K562 (cell line): ENCODE measurements at regions not wholly inside any gene's neighbourhood (a gene's known extent, or its start where the extent isn't known, plus 50 kb on each side); places are given as distances from the start of the nearest gene placed in this dataset.

ENCODE experiments used
- ATAC-seq: fragments of 200-7000 bp; cut with Tn5 transposase; 3 replicates; pipeline ENCODE4 v1.9.1; 2020; ENCODE audit warnings: moderate library complexity
- BruUV-seq: library from RNA; stranded (reverse); fragments of 400-500 nt; replicated peaks from 2 replicates; lab custom pipeline; 2021; lab: Mats Ljungman, UMichigan
- CTCF ChIA-PET: fragments of 300-600 bp; formaldehyde crosslinking; extraction: SDS; loops from one replicate; lab custom pipeline; 2021; ENCODE audit warnings: low intra/inter-chr PET ratio; lab: Yijun Ruan, JAX
- POLR2A ChIA-PET: fragments of 300-600, 350-650 bp; sonication (Branson Sonifier 250); formaldehyde crosslinking; extraction: SDS; loops from one replicate; lab custom pipeline; 2021; ENCODE audit warnings: antibody characterized with exemption, inconsistent platforms; lab: Yijun Ruan, JAX
- DNase-seq, 4 experiments: peaks; one replicate each; pipeline versions ENCODE4 v3.0.0 to v3.0.0-alpha.2; 2011 to 2018; ENCODE audit warnings: low spot score in 3 of 4, mixed read lengths in 3 of 4; ENCODE audit errors: extremely low read depth in 1 of 4
- FAIRE-seq: peaks from 2 replicates; lab custom pipeline; 2011; peaks lifted over from hg19 to GRCh38; lab: Jason Lieb, UNC
- H2AFZ ChIP-seq: 2 replicates; pipeline ENCODE4 v1.6.0; 2011; ENCODE audit warnings: low read depth, low read length, control low read depth, inconsistent platforms
- H3K27ac ChIP-seq: fragments of 200-600 bp; 3 replicates; pipeline ENCODE4 v1.8.0; 2011; ENCODE audit warnings: low read depth, mild to moderate bottlenecking, control low read depth, inconsistent platforms, low read length, moderate library complexity, mixed read lengths; ENCODE audit errors: extremely low read depth
- H3K27me3 ChIP-seq, 2 experiments: fragments of 300-600 bp in 1 of 2; 2 replicates in 1 of 2; 3 replicates in 1 of 2; pipeline versions ENCODE4 v1.6.0 to v1.8.0; 2011; ENCODE audit warnings: inconsistent platforms in 2 of 2, low read length in 2 of 2, mild to moderate bottlenecking in 1 of 2, mixed read lengths in 1 of 2, moderate library complexity in 1 of 2; ENCODE audit not compliant: control insufficient read depth in 2 of 2, insufficient read depth in 2 of 2
- H3K36me3 ChIP-seq: fragments of 300-600 bp; 3 replicates; pipeline ENCODE4 v1.8.0; 2011; ENCODE audit warnings: mild to moderate bottlenecking, low read length, inconsistent platforms; ENCODE audit not compliant: control insufficient read depth, insufficient read depth
- H3K4me1 ChIP-seq, 2 experiments: fragments of 200-600 bp in 1 of 2; replicated peaks in 1 of 2; 2 replicates in 1 of 2; 3 replicates in 1 of 2; pipeline versions ENCODE4 v1.5.1 to v1.8.0; 2011; ENCODE audit warnings: inconsistent platforms in 2 of 2, low read length in 2 of 2, mild to moderate bottlenecking in 1 of 2, mixed read lengths in 1 of 2, moderate library complexity in 1 of 2; ENCODE audit not compliant: control insufficient read depth in 2 of 2, insufficient read depth in 2 of 2
- H3K4me2 ChIP-seq: 2 replicates; pipeline ENCODE4 v1.6.1; 2011; ENCODE audit warnings: low read length, control low read depth, inconsistent platforms, mixed read lengths; ENCODE audit not compliant: insufficient read depth
- H3K4me3 ChIP-seq: fragments of 200-600 bp; sonication (generic), shearing (Covaris generic); 2 replicates; pipeline ENCODE4 v1.5.1; 2016; ENCODE audit warnings: control low read depth, inconsistent platforms
- H3K79me2 ChIP-seq: fragments of 200-600 bp; 3 replicates; pipeline ENCODE4 v1.8.0; 2011; ENCODE audit warnings: low read length, inconsistent platforms; ENCODE audit not compliant: control insufficient read depth, insufficient read depth
- H3K9ac ChIP-seq, 2 experiments: 2 replicates each; pipeline versions ENCODE4 v1.6.0 to v1.6.1; 2011; ENCODE audit warnings: low read depth in 2 of 2, low read length in 2 of 2, control low read depth in 1 of 2, inconsistent platforms in 1 of 2, mild to moderate bottlenecking in 1 of 2, mixed read lengths in 1 of 2; ENCODE audit not compliant: insufficient read depth in 1 of 2
- H3K9me1 ChIP-seq: one replicate; pipeline ENCODE4 v1.6.0; 2011; ENCODE audit warnings: inconsistent platforms, mild to moderate bottlenecking, low read length, moderate library complexity; ENCODE audit not compliant: control insufficient read depth, insufficient read depth
- H3K9me3 ChIP-seq: replicated peaks from 2 replicates; pipeline ENCODE4 v1.5.1; 2011; ENCODE audit warnings: low read depth, low read length, inconsistent platforms; ENCODE audit not compliant: control insufficient read depth, insufficient read depth
- H4K20me1 ChIP-seq: replicated peaks from 2 replicates; pipeline ENCODE4 v1.6.1; 2011; ENCODE audit warnings: low read length, inconsistent platforms, mixed read lengths; ENCODE audit not compliant: control insufficient read depth, insufficient read depth
- PPARD ChIP-seq: fragments of 250-450 bp; sonication (Bioruptor Pico); IDR thresholded peaks from 2 replicates; pipeline ENCODE4 v1.8.0; 2022; ENCODE audit warnings: inconsistent platforms, mild to moderate bottlenecking, moderate library complexity
- SMAD2 ChIP-seq: fragments of 150-350 bp; IDR thresholded peaks from 2 replicates; pipeline ENCODE4 v1.6.1; 2014; ENCODE audit warnings: low read depth, mild to moderate bottlenecking, low read length
- ZNF316 ChIP-seq: fragments of 450-650 bp; IDR thresholded peaks from 2 replicates; pipeline ENCODE4 v1.6.1; 2016
- ZNF740 ChIP-seq, 3 experiments: fragments of 200-800 bp in 1 of 3; sonication (Bioruptor generic) in 1 of 3; sonication (generic) in 1 of 3; formaldehyde crosslinking in 1 of 3; IDR thresholded peaks; 2 replicates each; pipeline versions ENCODE4 v1.6.1 to v1.8.0; 2016 to 2022; ENCODE audit warnings: mild to moderate bottlenecking in 2 of 3, missing compliant biosample characterization in 2 of 3, missing genetic modification characterization in 2 of 3, missing genetic modification reagents in 1 of 3
- WGBS: fragments of 100-300 bp; shearing (Covaris generic); methylation state at CpG from one replicate; pipeline ENCODE4 v1.1.6; 2016; ENCODE audit warnings: low coverage, mixed read lengths; ENCODE audit not compliant: insufficient coverage; ENCODE audit errors: missing lambda C conversion rate; 5-methylcytosine and 5-hydroxymethylcytosine counted together
- in situ Hi-C: fragments of 300-500 bp; cut with MboI; formaldehyde crosslinking; loops from 4 replicates; pipeline ENCODE4 v1.15.0; 2018; ENCODE audit warnings: inconsistent platforms, mixed read lengths
- intact Hi-C: fragments of 100-400 bp; cut with micrococcal nuclease; formaldehyde crosslinking; loops from 2 replicates; pipeline ENCODE4 v1.14.2; 2022

- Histone ChIP-seq H3K9me3 (no peaks in the 10 kb centered on the region), H3K4me2 (no peak overlapping the region), H3K36me3 (no peaks in the 10 kb centered on the region), H2AFZ (no peak overlapping the region), H4K20me1 (no peaks in the 10 kb centered on the region), H3K27me3 (no peaks in the 10 kb centered on the region), H3K79me2 (no peaks in the 10 kb centered on the region), H3K9ac (no peak overlapping the region), H3K27ac (no peak overlapping the region), H3K4me1 (no peaks in the 10 kb centered on the region), H3K9me1 (no peaks in the 10 kb centered on the region), H3K4me3 (no peak overlapping the region)
- ChIA-PET CTCF (no interaction called here), POLR2A (no interaction called here)
- in situ Hi-C loops: no loop called here
- DNase-seq: no peak
- BruUV-seq: no TSS peak
- no peak for ATAC-seq
- intact Hi-C loops: no loop called here
- no peak for FAIRE-seq
- TF ChIP-seq ZNF316 (peak; percentile 10; the same call in 1 of the 2 replicates), SMAD2 (no peak)
- WGBS: 0% methylated on average over 1 of the region's 1 CpG
These were observed 345.5 kb upstream of the FSTL5 start for GRCh38 chr4:162509333-162509732.

- no peak overlapping the region for H2AFZ ChIP-seq
- H3K36me3 ChIP-seq: no peaks in the 10 kb centered on the region
- WGBS: 0% methylated on average over 2 of the region's 2 CpGs
- no peaks in the 10 kb centered on the region for H4K20me1 ChIP-seq
- ChIA-PET CTCF (no interaction called here), POLR2A (no interaction called here)
- no peak for ATAC-seq
- H3K27me3 ChIP-seq: no peaks in the 10 kb centered on the region
- TF ChIP-seq ZNF740 (CRISPR knock-in tag; IDR thresholded peaks at IDR 0.05) (no peak), ZNF740 (tag; IDR thresholded peaks at IDR 0.05) (no peak), PPARD (no peak)
- no peak overlapping the region for H3K4me3 ChIP-seq
- no TSS peak for BruUV-seq
- no peaks in the 10 kb centered on the region for H3K79me2 ChIP-seq
- DNase-seq: no peak
- in situ Hi-C loops: no loop called here
- intact Hi-C loops: no loop called here
- H3K4me2 ChIP-seq: no peak overlapping the region
- FAIRE-seq: no peak
- no peaks in the 10 kb centered on the region for H3K9me3 ChIP-seq
- no peak overlapping the region for H3K27ac ChIP-seq
- H3K9me1 ChIP-seq: no peaks in the 10 kb centered on the region
- H3K4me1 ChIP-seq: no peaks in the 10 kb centered on the region
- no peak overlapping the region for H3K9ac ChIP-seq
These were observed 342.5 kb upstream of the FSTL5 start for GRCh38 chr4:162506253-162506652.
